Parathyroid adenoma (tissue), 2 donors: ENCODE measurements at regions not wholly inside any gene's neighbourhood (a gene's known extent, or its start where the extent isn't known, plus 50 kb on each side); places are given as distances from the start of the nearest gene placed in this dataset.
"Not testable (repeated sequence)": the region's sequence is repeated elsewhere in the genome, so short reads cannot be mapped to it uniquely, and the experiment has no call there.

Experiments used
- H2AFZ ChIP-seq: fragments of 300-600 bp; sonication (generic); one replicate; pipeline ENCODE4 v1.7.0; 2017; ENCODE audit warnings: antibody characterized with exemption, mild to moderate bottlenecking
- H3K27ac ChIP-seq: fragments of 300-600 bp; sonication (generic); one replicate; pipeline ENCODE4 v1.7.0; 2017
- H3K27me3 ChIP-seq: fragments of 300-600 bp; sonication (generic); one replicate; pipeline ENCODE4 v1.7.0; 2017; ENCODE audit warnings: low read length; ENCODE audit not compliant: control insufficient read depth, insufficient read depth
- H3K36me3 ChIP-seq: fragments of 300-600 bp; sonication (generic); one replicate; pipeline ENCODE4 v1.7.0; 2017; ENCODE audit warnings: low read length; ENCODE audit not compliant: control insufficient read depth, insufficient read depth
- H3K4me1 ChIP-seq: fragments of 300-600 bp; sonication (generic); one replicate; pipeline ENCODE4 v1.7.0; 2017; ENCODE audit warnings: control low read depth
- H3K4me2 ChIP-seq: fragments of 300-600 bp; sonication (generic); one replicate; pipeline ENCODE4 v1.7.0; 2017; ENCODE audit warnings: low read length
- H3K4me3 ChIP-seq: fragments of 300-600 bp; sonication (generic); one replicate; pipeline ENCODE4 v1.7.0; 2017; ENCODE audit warnings: low read depth, low read length
- H3K79me2 ChIP-seq: fragments of 300-600 bp; sonication (generic); one replicate; pipeline ENCODE4 v1.7.0; 2017; ENCODE audit warnings: control low read depth
- H3K9ac ChIP-seq: fragments of 300-600 bp; sonication (generic); one replicate; pipeline ENCODE4 v1.7.0; 2017; ENCODE audit warnings: mild to moderate bottlenecking
- H3K9me3 ChIP-seq: fragments of 300-600 bp; sonication (generic); one replicate; pipeline ENCODE4 v1.7.0; 2017; ENCODE audit warnings: low read length; ENCODE audit not compliant: control insufficient read depth
- CTCF ChIP-seq: fragments of 300-600 bp; sonication (generic); IDR thresholded peaks from one replicate; pipeline ENCODE4 v1.7.0; 2017; ENCODE audit warnings: antibody characterized with exemption, mild to moderate bottlenecking
- donor health status: primary hyperparathyroidism.

GRCh38 chr4:72205298-72205697 is 173.5 kb downstream of the NPFFR2 start:
- H3K4me3 ChIP-seq, result no peak overlapping the region
- no peak overlapping the region for H3K9ac ChIP-seq
- no peaks in the 10 kb centered on the region for H3K36me3 ChIP-seq
- H3K27me3 ChIP-seq, result no peaks in the 10 kb centered on the region
- no peak overlapping the region for H3K4me2 ChIP-seq
- H2AFZ ChIP-seq, result no peak overlapping the region
- TF ChIP-seq CTCF, result no peak
- no peaks in the 10 kb centered on the region for H3K4me1 ChIP-seq
- H3K9me3 ChIP-seq, result no peaks in the 10 kb centered on the region
- no peaks in the 10 kb centered on the region for H3K79me2 ChIP-seq
- no peak overlapping the region for H3K27ac ChIP-seq

- no peaks in the 10 kb centered on the region for H3K79me2 ChIP-seq
- no peak for TF ChIP-seq CTCF
- H3K27me3 ChIP-seq, result no peaks in the 10 kb centered on the region
- no peak overlapping the region for H3K9ac ChIP-seq
- no peak overlapping the region for H3K4me2 ChIP-seq
- H3K4me1 ChIP-seq, result no peaks in the 10 kb centered on the region
- H2AFZ ChIP-seq, result no peak overlapping the region
- H3K4me3 ChIP-seq, result no peak overlapping the region
- no peaks in the 10 kb centered on the region for H3K36me3 ChIP-seq
- H3K9me3 ChIP-seq, result no peaks in the 10 kb centered on the region
- no peak overlapping the region for H3K27ac ChIP-seq
Measured at GRCh38 chr4:72205831-72206230, 174.0 kb downstream of the NPFFR2 start.

GRCh38 chr4:72207196-72207595 is 175.4 kb downstream of the NPFFR2 start:
- Histone ChIP-seq H3K4me1 (no peaks in the 10 kb centered on the region), H3K27me3 (no peaks in the 10 kb centered on the region), H3K36me3 (no peaks in the 10 kb centered on the region), H2AFZ (no peak overlapping the region), H3K9me3 (no peaks in the 10 kb centered on the region), H3K4me2 (no peak overlapping the region), H3K79me2 (no peaks in the 10 kb centered on the region), H3K4me3 (no peak overlapping the region), H3K9ac (no peak overlapping the region), H3K27ac (no peak overlapping the region)
- TF ChIP-seq CTCF, result no peak

- no peaks in the 10 kb centered on the region for H3K36me3 ChIP-seq
- no peaks in the 10 kb centered on the region for H3K79me2 ChIP-seq
- H3K4me2 ChIP-seq, result no peak overlapping the region
- H3K9me3 ChIP-seq, result no peaks in the 10 kb centered on the region
- H3K4me3 ChIP-seq, result no peak overlapping the region
- no peaks in the 10 kb centered on the region for H3K27me3 ChIP-seq
- H2AFZ ChIP-seq, result no peak overlapping the region
- no peak overlapping the region for H3K27ac ChIP-seq
- no peak for TF ChIP-seq CTCF
- no peaks in the 10 kb centered on the region for H3K4me1 ChIP-seq
- H3K9ac ChIP-seq, result no peak overlapping the region
Measured at GRCh38 chr4:72208421-72209075, 176.7 kb downstream of the NPFFR2 start.

- no peak overlapping the region for H3K27ac ChIP-seq
- H3K79me2 ChIP-seq, result no peaks in the 10 kb centered on the region
- H3K4me1 ChIP-seq, result no peaks in the 10 kb centered on the region
- no peak overlapping the region for H2AFZ ChIP-seq
- H3K9me3 ChIP-seq, result no peaks in the 10 kb centered on the region
- no peak overlapping the region for H3K9ac ChIP-seq
- H3K4me3 ChIP-seq, result no peak overlapping the region
- H3K4me2 ChIP-seq, result no peak overlapping the region
- H3K36me3 ChIP-seq, result no peaks in the 10 kb centered on the region
- H3K27me3 ChIP-seq, result no peaks in the 10 kb centered on the region
- no peak for TF ChIP-seq CTCF
Measured at GRCh38 chr4:72209600-72209999, 177.8 kb downstream of the NPFFR2 start.

GRCh38 chr4:72213763-72214162 is 182.0 kb downstream of the NPFFR2 start:
- not testable (repeated sequence) for H3K36me3 ChIP-seq, H3K27ac ChIP-seq, H3K27me3 ChIP-seq, H3K79me2 ChIP-seq, H2AFZ ChIP-seq, H3K9me3 ChIP-seq, H3K4me2 ChIP-seq, H3K4me1 ChIP-seq, H3K4me3 ChIP-seq, H3K9ac ChIP-seq
